ENCODE measurements at regions not wholly inside any gene's neighbourhood (a gene's known extent, or its start where the extent isn't known, plus 50 kb on each side); places are given as distances from the start of the nearest gene placed in this dataset.

DNA sequence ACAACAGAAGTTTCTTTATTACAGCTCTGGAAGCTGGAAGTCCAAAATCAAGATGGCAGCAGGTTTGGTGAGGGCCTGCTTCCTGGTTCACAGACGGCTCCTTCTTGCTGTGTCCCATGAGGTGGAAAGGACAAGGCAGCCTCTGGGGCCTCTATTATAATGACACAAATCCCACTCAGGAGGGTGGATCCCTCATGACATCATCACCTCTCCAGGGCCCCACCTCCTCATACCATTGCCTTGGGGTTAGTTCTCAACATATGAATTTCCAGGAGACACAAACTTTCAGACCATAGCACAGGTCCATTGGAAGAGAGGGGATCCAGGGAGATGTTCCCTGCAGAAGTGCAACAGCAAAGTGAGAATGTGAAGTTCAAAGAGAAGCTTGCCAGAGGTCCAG lies 202.8 kb downstream of the TFCP2L1 start:
- no peak for DNase-seq

DNA sequence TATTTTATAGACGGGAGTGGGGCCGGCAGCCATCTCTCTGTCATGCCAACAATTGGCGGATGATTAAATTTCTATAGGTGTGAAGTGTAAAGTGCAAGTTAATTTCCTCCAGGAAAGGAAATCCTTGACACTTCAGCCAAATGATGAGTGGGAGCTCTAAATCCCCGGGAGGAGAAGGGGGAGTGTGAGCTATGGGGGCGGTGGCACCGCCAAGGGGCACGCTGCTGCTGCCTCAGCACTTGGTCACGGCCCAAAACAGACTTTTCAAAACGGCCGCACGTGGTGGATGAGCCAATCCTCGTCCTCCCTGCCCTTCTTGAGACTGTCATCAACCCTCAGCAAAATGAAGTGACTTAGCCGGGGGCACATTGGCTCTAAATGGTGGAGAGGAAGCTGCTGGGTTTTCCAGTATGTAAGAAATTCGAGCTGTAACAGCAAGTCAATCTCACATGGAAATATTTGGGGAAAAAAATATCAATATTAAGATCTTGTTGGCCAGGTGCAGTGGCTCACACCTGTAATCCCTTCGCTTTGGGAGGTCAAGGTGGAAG lies 200.8 kb downstream of the TFCP2L1 start:
- DNase-seq, result no peak

DNA sequence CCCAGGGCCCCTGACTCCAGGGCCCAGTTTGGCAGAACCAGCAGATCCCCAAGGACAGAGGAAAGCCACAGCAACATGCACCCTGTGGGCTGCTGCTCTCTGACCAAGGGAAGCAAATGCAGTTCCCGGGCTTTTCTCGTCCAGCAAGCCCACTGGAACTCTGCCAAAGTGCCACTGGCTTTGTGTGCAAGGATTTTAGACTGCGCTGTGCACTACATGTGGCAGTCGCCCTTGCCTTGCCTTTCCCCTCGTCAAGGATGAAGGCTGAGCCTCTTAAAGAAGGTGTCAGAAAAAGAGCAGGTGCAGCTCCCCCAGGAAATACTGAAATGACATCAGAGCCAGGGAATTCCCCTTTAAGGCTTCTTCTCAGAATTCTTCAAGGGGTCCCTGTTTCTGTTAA lies 199.2 kb downstream of the TFCP2L1 start:
- DNase-seq, result no peak

DNA sequence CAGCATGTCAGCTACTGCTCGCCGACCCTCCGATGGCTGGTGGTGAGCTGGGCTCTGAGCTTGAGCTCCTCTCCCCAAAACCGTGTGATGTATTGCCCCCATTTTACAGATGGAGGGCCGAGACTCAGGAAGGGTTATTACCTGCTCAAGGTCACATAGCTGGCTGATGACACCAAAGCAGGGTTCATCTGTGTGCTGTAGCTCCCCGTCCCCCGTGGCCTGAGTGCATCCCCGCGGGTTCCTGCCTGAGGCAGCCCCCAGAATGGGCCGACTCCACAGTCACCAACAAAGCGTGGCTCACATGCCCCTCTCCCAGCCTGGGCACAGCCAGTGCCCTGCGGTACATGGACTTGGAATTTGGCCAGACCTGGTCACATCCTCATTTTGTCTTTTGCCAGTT lies 198.6 kb downstream of the TFCP2L1 start:
- DNase-seq, result no peak

DNA sequence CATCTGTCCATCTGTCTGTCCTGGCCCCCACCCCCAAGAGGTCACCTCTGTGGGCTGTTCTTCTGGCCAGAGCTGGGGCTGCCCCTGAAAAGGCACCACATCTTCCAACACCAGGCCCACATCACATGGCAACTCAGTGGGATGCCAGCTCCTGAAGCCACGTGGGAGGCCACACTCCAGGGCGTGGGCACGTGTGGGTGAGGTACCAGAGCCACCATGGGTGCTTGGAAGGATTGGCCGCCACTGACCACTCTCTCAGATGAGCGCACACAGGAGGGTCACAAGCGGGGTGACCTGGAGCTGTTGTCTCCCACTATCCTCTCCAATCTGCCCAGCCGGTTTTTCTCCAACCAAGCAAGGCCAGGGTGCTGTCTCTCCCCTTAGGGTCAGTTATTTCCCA lies 197.9 kb downstream of the TFCP2L1 start:
- DNase-seq, result no peak

DNA sequence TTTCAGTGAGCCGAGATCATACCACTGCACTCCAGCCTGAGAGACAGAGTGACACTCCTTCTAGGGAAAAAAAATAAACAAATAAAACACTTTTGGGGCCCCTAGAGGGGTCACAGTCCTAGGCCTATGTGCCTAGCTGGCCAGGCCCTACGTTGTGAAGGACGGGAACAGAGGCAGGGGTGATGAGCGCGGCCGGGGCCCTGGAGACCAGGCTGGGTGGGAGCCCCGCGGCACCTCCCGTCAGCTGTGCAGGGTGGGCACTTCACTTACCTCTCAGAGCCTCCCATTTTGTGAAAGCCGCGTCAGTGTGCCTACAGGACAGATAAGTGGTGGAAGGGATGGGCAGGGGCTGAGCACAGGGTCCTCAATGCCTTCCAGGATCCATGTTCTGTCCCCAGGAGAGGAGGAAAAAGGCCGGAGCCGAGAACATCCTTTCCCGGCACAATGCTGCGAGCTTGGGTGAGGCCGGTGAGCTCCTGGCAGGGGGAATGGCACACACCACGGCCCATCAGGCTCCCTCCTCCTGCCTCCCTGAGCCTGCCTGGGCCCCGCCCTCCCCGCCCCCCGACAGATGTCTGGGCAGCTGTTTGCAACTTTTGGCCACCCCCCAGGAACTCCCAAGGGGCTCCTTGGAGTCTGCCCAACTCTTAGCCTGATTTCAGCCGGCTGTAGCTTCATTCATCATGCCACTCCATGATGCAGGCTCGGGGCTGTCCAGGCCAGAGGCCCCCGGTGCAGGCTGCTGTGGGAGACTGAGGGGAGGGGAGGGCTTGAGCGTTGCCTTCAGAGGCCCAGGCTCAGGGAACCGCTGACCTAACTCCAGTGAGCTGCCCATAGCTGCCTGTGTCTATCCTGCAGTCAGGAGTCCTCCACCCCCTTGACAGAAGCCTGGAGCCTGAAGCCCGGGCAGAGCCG lies 196.5 kb downstream of the TFCP2L1 start:
- no peak for DNase-seq

DNA sequence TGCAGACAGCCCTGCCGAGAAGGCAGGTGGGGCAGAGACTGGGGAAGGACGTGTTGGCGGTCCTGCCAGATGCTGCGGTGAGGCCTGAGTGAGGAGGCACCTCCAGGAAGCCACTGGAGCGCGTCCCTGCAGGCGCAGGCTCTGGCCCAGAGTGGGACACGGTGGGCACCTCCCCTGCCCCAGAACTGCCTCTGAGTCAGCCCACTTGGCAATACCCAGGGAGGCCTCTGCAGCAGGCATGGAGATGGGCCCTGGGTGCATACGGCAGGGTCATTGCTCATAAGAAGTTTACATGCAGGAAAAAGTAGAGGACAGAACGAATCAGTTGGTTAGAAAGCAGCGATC lies 195.9 kb downstream of the TFCP2L1 start:
- DNase-seq, result no peak

DNA sequence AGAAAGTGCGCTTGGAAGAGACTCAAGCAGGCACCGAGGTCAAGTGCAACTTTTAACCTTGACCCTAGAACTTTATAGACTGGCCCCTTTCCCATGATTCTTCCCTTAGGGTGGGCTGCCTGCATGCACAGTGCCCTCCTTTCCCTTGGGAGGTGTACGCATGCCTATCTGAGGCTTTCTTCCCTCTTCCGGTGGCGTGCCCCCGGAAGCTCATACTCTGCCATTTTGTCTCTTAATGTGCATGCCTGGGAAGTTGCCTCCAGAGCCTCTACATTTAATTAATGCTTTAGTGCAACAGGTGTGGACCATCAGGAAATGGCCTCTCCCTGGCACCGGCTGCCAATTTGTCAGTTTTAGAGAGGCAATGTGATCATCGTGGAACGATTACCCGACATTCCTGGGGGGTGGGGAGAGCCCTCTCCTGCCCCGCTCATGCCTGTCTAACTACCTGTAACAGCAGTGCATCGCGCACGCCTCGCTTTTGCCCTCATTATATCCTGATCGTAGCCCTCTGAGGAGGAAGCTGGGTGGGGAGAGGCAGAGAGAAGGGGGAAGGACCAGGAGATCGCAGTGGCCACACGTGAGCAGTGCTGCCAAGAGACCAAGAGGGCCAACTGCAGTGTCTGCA lies 194.8 kb downstream of the TFCP2L1 start:
- no peak for DNase-seq

DNA sequence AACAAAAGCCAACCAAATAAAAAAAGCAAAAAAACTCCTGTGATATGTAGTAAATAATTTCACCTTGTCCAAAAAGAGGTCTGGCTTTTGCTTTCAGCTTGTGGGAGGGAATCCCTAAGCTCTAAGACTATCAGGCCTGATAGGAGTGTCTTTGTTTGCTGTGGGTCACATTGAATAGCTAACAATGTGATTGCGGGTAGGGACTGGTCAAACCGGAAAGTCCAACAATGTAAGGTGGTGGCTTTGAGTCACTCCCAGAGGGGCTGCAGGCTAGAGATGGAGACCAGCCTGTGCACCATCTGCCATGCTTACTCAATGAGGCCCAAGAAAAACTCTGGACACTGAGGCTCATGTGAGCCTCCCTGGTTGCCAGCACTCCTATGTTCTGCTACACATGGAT lies 192.9 kb downstream of the TFCP2L1 start:
- no peak for DNase-seq

DNA sequence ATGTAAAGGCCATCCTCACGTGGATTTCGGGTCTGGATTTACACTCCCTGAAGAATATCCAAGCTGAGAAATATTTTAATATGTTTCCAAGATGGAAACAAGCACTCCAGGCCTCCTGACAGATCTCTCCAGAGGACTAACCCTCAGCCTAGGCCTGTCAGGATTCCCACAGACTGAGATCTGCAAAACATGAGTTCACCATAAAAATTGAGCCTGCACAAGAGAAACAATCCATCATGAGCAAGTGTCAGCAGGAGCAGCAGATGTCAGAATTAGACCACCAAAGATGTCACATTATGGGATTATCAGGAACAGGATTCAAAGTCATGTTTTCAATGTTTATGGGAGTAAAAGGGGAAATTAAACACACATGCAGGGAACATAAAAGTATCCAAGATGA lies 191.3 kb downstream of the TFCP2L1 start:
- no peak for DNase-seq

DNA sequence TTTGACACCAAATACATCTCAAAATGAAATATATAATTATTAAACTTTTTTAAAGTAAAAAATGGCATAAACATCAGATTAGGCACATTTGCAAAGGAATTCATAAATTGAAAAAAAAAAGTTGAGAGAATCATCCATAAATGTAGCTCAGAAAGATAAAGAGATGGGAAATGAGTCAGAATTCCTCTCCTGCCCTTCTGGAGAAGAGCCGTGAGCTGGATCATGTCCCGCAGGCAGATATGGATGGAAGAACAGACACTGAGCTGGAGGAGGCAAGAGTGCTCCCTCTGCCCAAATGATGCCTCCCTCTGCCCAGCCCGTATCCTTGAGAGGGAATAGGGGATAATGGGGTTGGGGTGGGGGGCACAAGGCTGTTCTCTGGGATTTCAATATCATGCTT lies 190.9 kb downstream of the TFCP2L1 start:
- DNase-seq, result no peak

DNA sequence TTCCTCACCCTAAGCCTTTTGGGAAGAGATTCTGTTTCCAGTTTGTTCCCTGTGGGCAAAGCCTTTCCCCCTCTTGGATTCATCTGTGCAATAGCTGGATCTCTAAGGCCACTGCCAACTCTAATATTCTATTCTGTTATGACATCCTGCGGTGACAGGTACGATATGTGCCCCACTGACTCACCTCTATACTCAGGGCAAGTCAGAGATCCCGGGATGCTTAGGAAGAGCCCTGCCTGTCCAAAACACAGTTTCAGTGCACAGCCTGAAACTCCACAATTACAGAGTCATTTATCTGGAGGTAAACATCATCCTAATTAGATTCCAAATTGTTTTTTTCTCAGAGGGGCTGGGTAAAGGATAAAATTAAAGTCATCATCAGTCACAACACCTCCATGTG lies 190.2 kb downstream of the TFCP2L1 start:
- DNase-seq, result no peak

DNA sequence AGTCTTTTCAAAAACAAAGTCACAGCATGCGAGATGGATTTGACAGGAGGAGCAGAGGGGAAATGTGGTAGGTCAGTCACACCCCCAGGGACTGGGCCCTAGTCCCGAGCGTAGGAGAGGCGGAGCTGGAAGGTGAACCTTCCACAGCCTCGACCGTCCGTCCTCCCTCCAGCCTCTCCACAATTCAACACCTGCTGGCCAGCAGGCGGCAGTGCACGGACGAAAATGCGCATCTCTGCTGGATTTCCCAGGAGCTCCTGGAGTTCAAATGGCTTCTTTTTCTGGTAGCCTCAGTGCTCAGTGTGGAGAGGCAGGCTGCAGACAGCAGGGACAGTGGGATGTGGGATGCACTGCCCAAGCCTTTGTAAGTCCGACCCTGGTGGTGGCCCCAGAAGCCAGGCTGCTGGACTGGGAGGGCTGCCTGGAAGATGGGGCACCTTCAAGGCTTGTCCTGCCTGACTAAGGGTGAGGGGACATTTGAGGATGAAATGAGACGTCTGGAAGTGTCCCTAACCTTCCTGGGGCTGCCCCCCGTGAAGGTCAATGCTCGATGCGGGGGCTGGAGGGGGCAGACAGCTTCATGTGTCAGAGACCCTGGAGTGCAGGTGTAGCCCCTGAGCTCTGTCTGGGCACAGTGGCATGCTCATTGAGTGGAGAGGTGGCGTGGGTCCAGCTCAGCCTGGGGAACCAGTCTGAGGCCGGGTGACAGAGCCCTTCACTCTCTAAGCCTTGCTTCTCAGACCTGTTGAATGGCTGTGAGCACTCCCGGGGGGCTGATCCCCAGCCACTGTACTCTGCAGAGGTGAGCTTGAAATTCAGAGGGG lies 189.5 kb downstream of the TFCP2L1 start:
- DNase-seq, result no peak

DNA sequence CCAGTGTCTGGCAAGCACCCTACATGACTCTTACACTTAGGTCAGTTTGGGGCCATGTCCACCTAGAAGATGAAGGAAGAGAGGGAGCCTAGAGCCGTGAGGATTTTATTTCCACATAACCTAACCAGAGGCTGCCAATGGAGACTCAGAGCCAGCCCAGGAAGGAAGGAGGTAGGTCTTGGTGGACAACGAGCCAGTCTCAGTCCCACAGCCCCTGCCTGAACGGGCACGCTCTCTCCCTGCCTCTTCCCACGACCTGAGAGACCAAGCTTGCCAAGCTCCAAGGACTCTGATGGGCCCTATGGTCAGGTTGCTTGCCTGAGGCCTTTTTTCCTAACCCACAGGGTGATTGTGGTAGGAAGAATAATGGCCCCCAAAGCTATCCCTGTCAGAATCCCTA lies 188.4 kb downstream of the TFCP2L1 start:
- DNase-seq, result no peak

DNA sequence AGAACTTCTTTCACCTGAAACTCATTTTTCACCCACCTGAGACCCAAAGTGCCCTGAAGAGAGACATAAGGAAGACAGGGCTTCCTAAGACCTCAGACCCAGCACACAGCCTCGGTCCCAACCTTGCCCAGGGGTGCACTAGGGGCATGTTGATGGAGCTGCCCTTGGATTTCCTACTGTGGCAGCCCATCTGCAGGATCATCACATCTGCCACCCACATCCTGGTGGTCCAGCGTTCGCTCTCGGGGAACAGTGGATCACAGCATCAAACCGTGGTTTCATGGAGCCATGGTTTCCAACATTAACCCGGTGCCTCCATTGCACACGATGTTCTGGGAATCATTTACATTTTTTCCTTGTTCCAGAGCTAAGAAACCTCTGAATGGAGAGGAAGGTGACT lies 186.4 kb downstream of the TFCP2L1 start:
- no peak for DNase-seq

DNA sequence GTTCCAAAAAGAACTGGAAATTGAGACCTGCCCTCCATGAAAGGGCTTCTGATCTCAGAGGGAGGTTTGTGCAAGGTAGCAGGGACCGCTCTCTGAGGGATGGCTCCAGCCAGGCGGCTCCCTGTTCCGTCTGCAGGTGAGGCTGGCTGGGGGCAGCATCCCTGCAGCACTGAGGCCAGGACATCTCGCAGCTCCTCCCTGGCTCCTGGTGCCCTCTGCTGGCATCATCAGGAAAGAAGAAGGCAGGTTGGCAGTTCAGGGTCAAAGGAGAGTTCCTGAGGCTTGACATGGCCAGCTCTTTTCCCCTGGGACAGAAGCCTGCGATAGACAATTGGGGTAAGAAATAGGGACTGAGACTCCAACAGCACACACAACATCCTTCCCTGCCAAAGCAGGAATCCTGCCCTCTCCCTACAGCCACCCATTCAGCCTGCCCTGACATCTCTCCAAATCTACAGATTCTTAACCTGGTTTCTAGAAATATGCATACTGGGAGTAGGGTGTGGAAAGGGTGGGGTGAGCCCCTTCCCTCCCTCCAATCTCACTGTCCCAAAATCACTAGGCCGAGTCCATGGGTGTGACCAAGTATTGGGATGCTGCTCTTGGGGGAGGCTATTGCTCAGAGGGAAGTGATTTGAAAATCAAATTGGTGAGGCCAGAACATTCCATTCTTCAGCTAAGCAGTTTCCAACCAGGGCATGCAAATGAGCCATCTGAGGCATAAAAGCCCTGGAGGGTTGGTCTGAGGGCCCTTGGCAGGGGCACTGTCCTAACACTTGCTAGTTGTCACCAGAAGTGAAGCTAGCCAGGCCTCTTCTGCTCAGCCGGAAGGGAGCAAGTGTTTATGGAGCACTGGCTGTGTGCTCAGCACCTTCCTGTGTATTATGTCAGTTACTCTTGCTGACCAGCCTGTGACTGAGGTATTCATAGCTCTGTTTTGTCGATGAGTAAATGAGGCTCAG lies 185.4 kb downstream of the TFCP2L1 start:
- no peak for DNase-seq

DNA sequence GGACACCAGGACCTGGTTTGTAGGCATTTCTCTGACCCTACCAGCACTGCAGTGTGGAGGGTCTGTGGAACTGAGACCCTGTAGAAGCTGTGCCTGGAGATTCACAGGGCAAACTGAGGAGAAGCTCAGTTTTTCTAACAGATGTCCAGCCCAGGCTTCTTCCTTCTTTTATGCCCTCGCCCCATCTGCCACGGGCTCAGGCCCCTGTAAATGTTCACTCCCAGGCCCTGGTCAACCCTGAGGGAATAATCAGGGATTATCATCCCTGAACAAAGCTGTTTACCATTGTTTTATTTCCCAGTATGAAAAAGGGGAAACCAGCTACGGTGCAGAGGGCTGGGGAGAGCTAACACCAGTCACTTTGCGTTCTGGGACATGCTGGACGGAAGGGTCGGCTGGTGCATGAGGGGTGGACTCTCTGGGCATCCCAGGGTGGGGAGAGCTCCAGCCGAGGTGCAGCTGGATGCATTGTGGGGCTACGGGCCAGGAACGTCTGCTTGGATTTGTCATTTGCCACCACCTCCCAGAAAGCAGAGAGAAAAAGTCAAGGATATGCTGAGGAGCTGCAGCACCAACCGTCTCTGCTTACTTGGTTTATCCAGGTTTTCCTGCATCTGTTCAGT lies 183.8 kb downstream of the TFCP2L1 start:
- DNase-seq, result no peak

DNA sequence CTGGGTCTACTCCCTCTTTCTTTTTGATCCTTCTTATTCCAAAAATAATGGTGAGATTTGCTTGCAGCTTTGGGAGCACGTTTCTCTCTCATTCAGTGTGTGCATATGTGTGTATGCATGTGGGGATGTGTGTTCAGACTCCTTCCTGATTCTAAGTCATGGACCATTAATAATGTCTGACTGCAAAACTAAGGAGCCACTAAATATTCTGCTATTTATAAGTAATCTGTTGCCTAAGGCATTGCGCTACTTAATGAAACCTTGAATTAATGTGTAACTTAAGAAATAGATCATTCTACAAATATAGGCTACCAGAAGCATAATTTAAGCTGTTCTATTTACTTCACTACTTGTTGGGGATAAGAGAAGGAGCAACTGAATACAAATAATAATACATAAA lies 182.1 kb downstream of the TFCP2L1 start:
- no peak for DNase-seq

DNA sequence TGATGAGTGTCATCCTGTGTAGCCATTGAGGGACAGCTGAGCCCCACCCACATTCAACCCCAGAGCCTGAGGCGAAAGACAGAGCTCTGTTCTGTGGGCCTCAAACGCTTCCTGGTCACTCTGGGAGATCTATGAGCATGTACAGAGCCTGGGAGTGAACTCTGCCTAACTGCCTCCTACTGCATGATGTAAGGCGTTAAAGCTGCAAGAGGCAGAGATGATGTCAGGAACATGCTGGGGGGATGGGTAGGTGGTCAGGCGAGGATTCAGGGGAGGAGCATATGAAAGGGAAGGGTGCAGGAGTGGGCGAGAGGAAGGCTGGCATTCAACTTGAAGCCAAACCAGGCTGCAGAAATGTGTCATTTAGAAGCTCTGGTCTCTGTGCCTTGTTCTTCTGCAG lies 181.0 kb downstream of the TFCP2L1 start:
- no peak for DNase-seq

DNA sequence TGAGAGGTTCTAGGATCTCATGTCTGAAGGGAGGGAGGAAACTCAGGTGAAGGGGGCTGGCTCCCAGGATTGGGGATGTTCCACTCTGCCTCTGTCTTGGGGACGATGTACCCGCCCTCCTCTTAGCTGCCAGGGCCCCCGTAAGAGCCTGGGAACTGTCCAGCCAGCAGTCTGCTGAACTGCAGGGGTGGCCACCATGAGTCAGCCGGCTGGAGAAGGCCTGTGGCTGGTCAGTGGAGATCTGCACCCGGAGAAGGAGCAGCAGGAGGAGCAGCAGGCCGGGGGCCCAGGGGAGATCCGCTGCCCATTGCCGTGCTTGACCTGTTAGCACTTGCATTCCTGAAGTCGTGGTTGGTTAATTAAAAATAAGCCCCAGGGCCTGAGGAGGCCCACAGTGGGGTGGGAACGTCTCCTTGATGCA lies 180.3 kb downstream of the TFCP2L1 start:
- DNase-seq, result no peak

DNA sequence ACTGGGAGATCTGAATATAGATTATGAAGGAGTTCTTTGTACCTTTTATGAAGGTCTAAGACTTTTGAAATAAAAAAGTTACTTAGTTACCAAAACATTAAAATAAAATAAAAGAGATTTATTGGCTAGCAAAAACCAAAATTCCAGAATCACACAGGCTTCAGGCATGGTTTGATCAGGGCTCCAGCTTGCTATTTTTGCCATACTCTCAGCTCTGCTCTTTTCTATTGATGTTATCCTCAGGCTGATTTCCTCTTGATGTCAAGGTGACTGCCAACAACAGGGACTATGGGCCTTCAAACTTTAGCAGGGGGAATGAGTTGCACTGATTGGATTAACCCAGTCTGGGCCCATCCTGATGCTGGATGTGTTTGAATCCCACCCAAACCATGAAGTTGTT lies 174.1 kb downstream of the TFCP2L1 start:
- DNase-seq, result no peak

DNA sequence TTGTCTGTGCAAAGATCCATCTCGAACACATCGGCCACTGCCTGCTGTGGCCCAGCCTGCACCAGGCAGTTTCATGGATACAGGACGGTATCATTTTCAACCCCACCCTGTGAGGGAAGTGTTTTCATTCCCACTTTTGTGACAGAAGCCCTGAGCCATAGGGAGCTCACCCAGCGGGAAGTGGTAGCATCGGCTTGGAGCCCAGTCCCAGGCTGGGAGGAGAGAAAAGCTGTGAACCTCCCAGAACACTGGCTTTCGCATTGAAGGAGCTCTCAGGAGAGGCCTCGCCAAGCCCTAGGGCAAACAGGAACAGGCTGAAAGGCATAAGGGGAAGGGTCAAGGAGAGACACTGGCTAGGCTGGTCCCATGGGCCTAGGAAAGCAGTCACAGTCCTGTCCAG lies 166.1 kb downstream of the TFCP2L1 start:
- no peak for DNase-seq

All from activated CD4-positive, alpha-beta T cell treated with anti-CD3 and anti-CD28 coated beads, Interleukin-2, amount 50 U/mL, for 1 hour (primary cell).